IMR-90 (cell line): ENCODE measurements at regions not wholly inside any gene's neighbourhood (a gene's known extent, or its start where the extent isn't known, plus 50 kb on each side); places are given as distances from the start of the nearest gene placed in this dataset.

ENCODE experiments used
- ATAC-seq: fragments of 200-7000 bp; cut with Tn5 transposase; 2 replicates; pipeline ENCODE4 v1.9.1; 2020; ENCODE audit warnings: low read depth, mild to moderate bottlenecking, moderate library complexity
- BruUV-seq: library from RNA; stranded (reverse); fragments of 400-500 nt; replicated peaks from 2 replicates; lab custom pipeline; 2021; lab: Mats Ljungman, UMichigan
- CTCF ChIA-PET: fragments of 300-600 bp; formaldehyde crosslinking; extraction: SDS; loops from one replicate; lab custom pipeline; 2021; ENCODE audit warnings: antibody characterized with exemption; lab: Yijun Ruan, JAX
- POLR2A ChIA-PET: fragments of 300-600 bp; sonication (Branson Sonifier 250); formaldehyde crosslinking; loops from one replicate; lab custom pipeline; 2022; ENCODE audit warnings: antibody characterized with exemption; ENCODE audit not compliant: unreplicated experiment; lab: Charles Lee
- DNase-seq: peaks from one replicate; pipeline ENCODE4 v3.0.0; 2013
- H2AFZ ChIP-seq: replicated peaks from 2 replicates; pipeline ENCODE3; 2013; ENCODE audit warnings: low read length, mild to moderate bottlenecking; ENCODE audit not compliant: poor library complexity
- H2AK5ac ChIP-seq: 2 replicates; pipeline ENCODE4 v1.6.1; 2013; ENCODE audit warnings: low read depth, low read length, inconsistent platforms
- H2AK9ac ChIP-seq: replicated peaks from 2 replicates; pipeline ENCODE3; 2013; ENCODE audit warnings: mild to moderate bottlenecking, low read depth, low read length, moderate library complexity; ENCODE audit not compliant: poor library complexity
- H2BK120ac ChIP-seq: 2 replicates; pipeline ENCODE4 v1.6.1; 2013; ENCODE audit warnings: low read depth, low read length, inconsistent platforms
- H2BK15ac ChIP-seq: 3 replicates; pipeline ENCODE4 v1.6.1; 2013; ENCODE audit warnings: low read depth, low read length, inconsistent platforms
- H2BK20ac ChIP-seq: 2 replicates; pipeline ENCODE4 v1.6.1; 2013; ENCODE audit warnings: low read depth, mild to moderate bottlenecking, inconsistent platforms, low read length, moderate library complexity
- H2BK5ac ChIP-seq: 2 replicates; pipeline ENCODE4 v1.6.1; 2013; ENCODE audit warnings: mild to moderate bottlenecking, low read depth, low read length, inconsistent platforms; ENCODE audit not compliant: poor library complexity, severe bottlenecking
- H3K14ac ChIP-seq: replicated peaks from 2 replicates; pipeline ENCODE4 v1.6.1; 2013; ENCODE audit warnings: low read depth, low read length, inconsistent platforms
- H3K18ac ChIP-seq: 2 replicates; pipeline ENCODE4 v1.6.1; 2013; ENCODE audit warnings: low read depth, low read length, control low read depth
- H3K23ac ChIP-seq: 2 replicates; pipeline ENCODE4 v1.6.1; 2013; ENCODE audit warnings: low read depth, low read length, inconsistent platforms
- H3K27ac ChIP-seq: 2 replicates; pipeline ENCODE4 v1.5.1; 2013; ENCODE audit warnings: mild to moderate bottlenecking, control low read depth, low read length; ENCODE audit not compliant: insufficient read depth
- H3K27me3 ChIP-seq: 2 replicates; pipeline ENCODE4 v1.6.1; 2013; ENCODE audit warnings: low read length; ENCODE audit not compliant: control insufficient read depth, insufficient read depth
- H3K36me3 ChIP-seq: 2 replicates; pipeline ENCODE4 v1.6.1; 2013; ENCODE audit warnings: low read length, mixed read lengths; ENCODE audit not compliant: control insufficient read depth, insufficient read depth
- H3K4ac ChIP-seq: 2 replicates; pipeline ENCODE4 v1.6.1; 2013; ENCODE audit warnings: low read depth, low read length, inconsistent platforms
- H3K4me1 ChIP-seq: 2 replicates; pipeline ENCODE4 v1.6.1; 2013; ENCODE audit warnings: low read length, mixed read lengths; ENCODE audit not compliant: control insufficient read depth, insufficient read depth
- H3K4me2 ChIP-seq: 2 replicates; pipeline ENCODE4 v1.6.1; 2013; ENCODE audit warnings: low read depth, mild to moderate bottlenecking, control low read depth, low read length, moderate library complexity
- H3K4me3 ChIP-seq: 2 replicates; pipeline ENCODE4 v1.5.1; 2013; ENCODE audit warnings: low read depth, mild to moderate bottlenecking, control low read depth, low read length, moderate library complexity; ENCODE audit not compliant: insufficient read depth
- H3K56ac ChIP-seq: 2 replicates; pipeline ENCODE4 v1.6.1; 2013; ENCODE audit warnings: low read length, inconsistent platforms; ENCODE audit not compliant: insufficient read depth; ENCODE audit errors: extremely low read depth
- H3K79me1 ChIP-seq, 2 experiments: 2 replicates each; pipeline ENCODE4 v1.6.1; 2013; ENCODE audit warnings: low read length in 2 of 2, inconsistent platforms in 1 of 2, low read depth in 1 of 2
- H3K9ac ChIP-seq: 2 replicates; pipeline ENCODE4 v1.6.1; 2013; ENCODE audit warnings: low read depth, low read length, control low read depth
- H3K9me1 ChIP-seq: 2 replicates; pipeline ENCODE4 v1.6.1; 2013; ENCODE audit warnings: low read length, inconsistent platforms; ENCODE audit not compliant: insufficient read depth
- H3K9me3 ChIP-seq: 2 replicates; pipeline ENCODE4 v1.6.1; 2013; ENCODE audit warnings: low read length; ENCODE audit not compliant: control insufficient read depth, insufficient read depth
- H4K20me1 ChIP-seq: 2 replicates; pipeline ENCODE4 v1.6.1; 2013; ENCODE audit warnings: low read length, inconsistent platforms; ENCODE audit not compliant: insufficient read depth
- H4K5ac ChIP-seq: 2 replicates; pipeline ENCODE4 v1.6.1; 2013; ENCODE audit warnings: mild to moderate bottlenecking, low read depth, low read length, control low read depth
- H4K8ac ChIP-seq, 2 experiments: 2 replicates each; pipeline ENCODE4 v1.6.1; 2013; ENCODE audit warnings: low read depth in 2 of 2, low read length in 2 of 2, control low read depth in 1 of 2, inconsistent platforms in 1 of 2
- H4K91ac ChIP-seq: 2 replicates; pipeline ENCODE4 v1.6.1; 2013; ENCODE audit warnings: low read depth, low read length, inconsistent platforms; ENCODE audit not compliant: insufficient read depth
- BHLHE40 ChIP-seq: fragments of 150-350 bp; IDR thresholded peaks from 2 replicates; pipeline ENCODE4 v1.6.1; 2016; ENCODE audit warnings: mild to moderate bottlenecking, low read depth, low read length
- CEBPB ChIP-seq: IDR thresholded peaks from 2 replicates; pipeline ENCODE4 v1.6.1; 2012; ENCODE audit warnings: low read depth, low read length, improper control_type of control experiment
- CHD1 ChIP-seq: IDR thresholded peaks from 2 replicates; pipeline ENCODE4 v1.6.1; 2012; ENCODE audit warnings: low read depth, low read length, improper control_type of control experiment
- CTCF ChIP-seq: conservative IDR thresholded peaks from 2 replicates; pipeline ENCODE4 v1.5.1; 2012; ENCODE audit warnings: mild to moderate bottlenecking, low read depth, low read length, improper control_type of control experiment
- ELK1 ChIP-seq: fragments of 150-350 bp; IDR thresholded peaks from 2 replicates; pipeline ENCODE4 v1.6.1; 2016; ENCODE audit warnings: low read depth, mild to moderate bottlenecking, low read length, moderate library complexity, borderline replicate concordance
- MAFK ChIP-seq: IDR thresholded peaks from 2 replicates; pipeline ENCODE4 v1.6.1; 2012; ENCODE audit warnings: low read depth, low read length, improper control_type of control experiment
- MAZ ChIP-seq: IDR thresholded peaks from 2 replicates; pipeline ENCODE4 v1.6.1; 2012; ENCODE audit warnings: low read depth, mild to moderate bottlenecking, low read length, improper control_type of control experiment, moderate library complexity, borderline replicate concordance
- MXI1 ChIP-seq: IDR thresholded peaks from 2 replicates; pipeline ENCODE4 v1.6.1; 2012; ENCODE audit warnings: low read depth, mild to moderate bottlenecking, low read length, moderate library complexity, borderline replicate concordance
- NFE2L2 ChIP-seq: fragments of 150-350 bp; IDR thresholded peaks from 2 replicates; pipeline ENCODE4 v1.6.1; 2016; ENCODE audit warnings: low read depth, mild to moderate bottlenecking, low read length
- POLR2A ChIP-seq: IDR thresholded peaks from 2 replicates; pipeline ENCODE4 v1.6.1; 2012; ENCODE audit warnings: mild to moderate bottlenecking, low read depth, low read length
- RAD21 ChIP-seq: IDR thresholded peaks from 2 replicates; pipeline ENCODE4 v1.6.1; 2012; ENCODE audit warnings: low read length, improper control_type of control experiment
- RCOR1 ChIP-seq: IDR thresholded peaks from 2 replicates; pipeline ENCODE4 v1.6.1; 2012; ENCODE audit warnings: mild to moderate bottlenecking, low read length, improper control_type of control experiment; ENCODE audit not compliant: insufficient replicate concordance
- RFX5 ChIP-seq: IDR thresholded peaks from 2 replicates; pipeline ENCODE4 v1.8.0; 2012; ENCODE audit warnings: low read depth, mild to moderate bottlenecking, low read length, moderate library complexity
- SMC3 ChIP-seq: fragments of 150-350 bp; IDR thresholded peaks from 2 replicates; pipeline ENCODE4 v1.6.1; 2016; ENCODE audit warnings: low read depth, mild to moderate bottlenecking, antibody characterized with exemption, low read length, moderate library complexity
- USF2 ChIP-seq: fragments of 150-350 bp; IDR thresholded peaks from 2 replicates; pipeline ENCODE4 v1.6.1; 2017; ENCODE audit warnings: mild to moderate bottlenecking, antibody characterized with exemption, low read length, low read depth
- WGBS, 2 experiments: methylation state at CpG; one replicate each; pipeline versions ENCODE4 v1.1.5 to v1.1.7; 2013; ENCODE audit warnings: missing lambda C conversion rate in 2 of 2; ENCODE audit not compliant: insufficient read length in 1 of 2; ENCODE audit errors: extremely low coverage in 2 of 2; 5-methylcytosine and 5-hydroxymethylcytosine counted together
- dilution Hi-C: fragments of 300-500 bp; cut with HindIII; formaldehyde crosslinking; loops from one replicate; pipeline ENCODE4 v1.14.3; 2018; ENCODE audit warnings: low sequenced_read_pairs; ENCODE audit not compliant: unreplicated experiment
- in situ Hi-C: fragments of 300-500 bp; cut with MboI; formaldehyde crosslinking; loops from 3 replicates; pipeline ENCODE4 v1.14.3; 2019; ENCODE audit warnings: low sequenced_read_pairs, inconsistent platforms, mixed read lengths
- intact Hi-C: fragments of 100-400 bp; cut with micrococcal nuclease; formaldehyde crosslinking; loops from 2 replicates; pipeline ENCODE4 v1.10.0; 2022

DNA sequence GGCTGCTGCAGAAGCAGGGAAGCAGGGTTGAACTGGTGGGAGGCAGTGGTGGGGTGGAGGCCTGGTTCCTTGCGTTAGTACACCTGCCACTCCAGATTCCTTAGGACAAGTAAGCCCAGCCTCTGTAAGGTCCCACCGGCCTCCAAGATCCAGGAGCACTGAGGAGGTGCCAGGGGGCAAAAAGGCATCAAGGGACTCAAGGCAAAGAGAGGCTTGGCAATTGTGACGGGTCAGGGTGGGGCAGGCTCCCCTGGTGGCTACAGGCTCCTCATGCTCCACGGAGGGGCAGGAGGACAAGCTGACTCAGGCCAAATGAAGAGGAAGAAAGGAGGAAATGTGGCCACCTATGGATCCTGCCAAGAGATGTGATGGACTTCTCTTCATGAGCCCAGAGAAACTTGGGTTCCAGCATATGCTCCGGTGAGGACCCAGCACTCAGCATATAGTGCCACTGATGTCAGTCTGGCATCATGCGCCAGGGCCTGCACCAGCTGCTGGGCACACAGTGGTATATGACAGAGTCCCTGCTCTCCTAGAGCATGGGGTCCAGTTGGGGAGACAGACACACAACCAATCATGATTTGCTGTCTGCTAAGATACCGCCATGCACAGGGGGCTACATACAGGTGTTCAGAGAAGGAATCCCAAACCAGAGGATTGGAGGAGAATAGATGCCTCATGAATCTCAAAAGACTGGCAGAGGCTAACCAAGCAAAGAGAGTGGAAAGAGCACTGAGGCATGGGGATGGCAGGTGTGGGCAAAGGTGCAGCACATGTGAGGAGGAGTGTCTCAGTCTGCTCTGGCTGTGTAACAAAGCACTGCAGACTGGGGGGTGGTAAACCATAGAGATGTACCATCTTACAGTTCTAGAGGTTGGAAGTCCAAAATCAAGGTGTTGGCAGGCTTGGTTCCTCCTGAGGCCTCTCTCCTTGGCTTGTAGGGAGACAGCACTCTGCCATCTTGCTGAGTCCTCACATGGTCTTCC, 249.7 kb downstream of the RHOU start:
- H2AK5ac ChIP-seq: no peak overlapping the region
- H3K27me3 ChIP-seq: no peaks in the 10 kb centered on the region
- no peak overlapping the region for H3K14ac ChIP-seq
- dilution Hi-C loops (no loop called here), in situ Hi-C loops (no loop called here), intact Hi-C loops (no loop called here)
- ChIA-PET POLR2A (no interaction called here), CTCF (no interaction called here)
- H2BK15ac ChIP-seq: no peak overlapping the region
- H3K56ac ChIP-seq: no peak overlapping the region
- H3K4me3 ChIP-seq: no peak overlapping the region
- 93% methylated on average over 6 of the region's 7 CpGs; no CpG with 5 or more reads in 1 of the 2 experiments for WGBS, 2 experiments
- H4K8ac ChIP-seq: no peak overlapping the region
- H4K20me1 ChIP-seq: no peaks in the 10 kb centered on the region
- ATAC-seq (no peak), DNase-seq (no peak)
- no peak overlapping the region for H3K23ac ChIP-seq
- H3K4me1 ChIP-seq: peaks cover 5% of the 10 kb centered on the region; the same call in 1 of the 2 replicates
- no peak overlapping the region for H3K18ac ChIP-seq
- no TSS peak for BruUV-seq
- H3K4me2 ChIP-seq: no peak overlapping the region
- H3K27ac ChIP-seq: no peak overlapping the region
- H4K5ac ChIP-seq: no peak overlapping the region
- H2AK9ac ChIP-seq: no peak overlapping the region
- no peaks in the 10 kb centered on the region for H3K9me3 ChIP-seq
- no peak overlapping the region for H3K9ac ChIP-seq
- H3K9me1 ChIP-seq: no peaks in the 10 kb centered on the region
- H2AFZ ChIP-seq: no peak overlapping the region
- no peak overlapping the region for H3K4ac ChIP-seq
- no peak overlapping the region for H2BK5ac ChIP-seq
- no peak overlapping the region for H2BK20ac ChIP-seq
- no peaks in the 10 kb centered on the region for H3K79me1 ChIP-seq
- no peak overlapping the region for H4K91ac ChIP-seq
- no peak overlapping the region for H2BK120ac ChIP-seq
- no peaks in the 10 kb centered on the region for H3K36me3 ChIP-seq
- TF ChIP-seq MXI1 (no peak), MAFK (no peak), CHD1 (no peak), NFE2L2 (no peak), CTCF (no peak), RFX5 (no peak), POLR2A (no peak), ELK1 (no peak), MAZ (no peak), SMC3 (no peak), BHLHE40 (no peak), RCOR1 (no peak), CEBPB (no peak), RAD21 (no peak), USF2 (no peak)
